NOMO-1 treated with dmso at 0.1 percent for 144 hours (cell line): ENCODE measurements at regions not wholly inside any gene's neighbourhood (a gene's known extent, or its start where the extent isn't known, plus 50 kb on each side); places are given as distances from the start of the nearest gene placed in this dataset.
"Not testable (repeated sequence)": the region's sequence is repeated elsewhere in the genome, so short reads cannot be mapped to it uniquely, and the experiment has no call there.

Source experiments
- DNase-seq: peaks from one replicate; lab custom pipeline; 2025; ENCODE audit not compliant: unreplicated experiment; lab: John Stamatoyannopoulos, UW

DNA sequence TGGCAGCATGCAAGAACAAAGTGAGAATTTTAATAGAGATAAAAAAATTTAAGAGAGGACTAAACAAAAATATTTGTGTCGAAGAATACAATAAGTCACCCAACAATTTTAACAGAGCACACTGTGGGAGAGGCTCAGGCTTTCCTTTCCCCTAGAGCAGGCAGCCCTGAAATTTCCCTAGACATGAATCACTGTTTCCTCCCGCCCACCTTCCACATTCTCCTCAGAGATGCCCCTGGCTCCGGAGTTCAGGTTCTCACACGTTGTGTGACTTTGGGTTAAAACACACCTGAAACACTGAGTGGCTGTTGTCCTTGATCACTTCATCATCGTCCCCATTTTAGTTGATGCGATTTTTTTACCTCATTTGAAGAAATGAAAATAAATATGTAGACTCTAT, 1231.1 kb downstream of the TMEM121 start:
- DNase-seq: not testable (repeated sequence)

DNA sequence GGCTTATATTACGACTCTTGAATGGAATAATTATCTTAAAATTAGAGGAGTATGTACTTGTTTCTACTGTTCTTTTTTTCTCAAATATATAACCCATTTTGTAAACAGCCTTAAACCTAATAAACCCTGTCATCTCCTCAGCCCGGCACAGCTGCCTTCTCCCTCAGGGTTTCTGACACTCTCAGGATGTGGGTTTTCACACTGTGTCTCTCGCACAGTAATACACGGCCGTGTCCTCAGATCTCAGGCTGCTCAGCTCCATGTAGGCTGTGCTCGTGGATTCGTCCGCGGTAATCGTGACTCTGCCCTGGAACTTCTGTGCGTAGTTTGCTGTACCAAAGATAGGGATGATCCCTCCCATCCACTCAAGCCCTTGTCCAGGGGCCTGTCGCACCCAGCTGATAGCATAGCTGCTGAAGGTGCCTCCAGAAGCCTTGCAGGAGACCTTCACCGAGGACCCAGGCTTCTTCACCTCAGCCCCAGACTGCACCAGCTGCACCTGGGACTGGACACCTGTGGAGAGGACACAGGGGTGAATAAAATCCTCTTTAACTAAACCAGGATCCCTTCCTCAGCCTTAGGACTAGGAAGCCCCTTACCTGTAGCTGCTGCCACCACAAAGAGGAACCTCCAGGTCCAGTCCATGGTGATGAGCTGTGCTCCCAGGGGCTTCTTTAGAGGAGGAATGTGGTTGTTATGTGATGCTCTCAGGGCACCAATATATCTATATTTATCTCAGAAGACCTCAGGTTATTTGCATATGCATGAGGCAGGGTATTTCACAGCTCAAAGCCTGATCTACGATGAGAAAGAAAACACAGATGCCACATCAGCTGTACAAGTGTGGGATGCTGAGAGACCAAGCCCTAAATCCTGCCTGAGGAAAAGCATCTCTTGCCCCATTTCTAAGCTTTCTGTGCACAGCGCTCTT, 1235.8 kb downstream of the TMEM121 start:
- not testable (repeated sequence) for DNase-seq

DNA sequence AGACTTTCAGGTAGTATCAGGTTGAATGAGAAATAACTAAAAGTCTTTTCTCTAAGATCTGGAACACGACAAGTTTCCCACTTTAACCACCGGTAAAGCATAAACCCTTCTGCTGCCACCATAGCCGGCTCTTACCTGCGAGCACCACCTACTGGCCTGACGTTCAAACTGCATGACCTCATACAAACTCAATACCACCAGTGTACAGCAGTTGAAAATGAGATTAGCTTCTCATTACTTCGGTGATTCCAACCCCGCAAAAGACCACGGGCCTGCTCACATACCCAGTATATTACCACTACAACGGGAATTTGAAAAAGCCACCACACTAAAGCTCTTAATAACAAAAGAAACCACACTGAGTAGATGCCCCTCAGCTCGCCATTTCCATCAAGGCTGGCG, 1238.6 kb downstream of the TMEM121 start:
- not testable (repeated sequence) for DNase-seq

DNA sequence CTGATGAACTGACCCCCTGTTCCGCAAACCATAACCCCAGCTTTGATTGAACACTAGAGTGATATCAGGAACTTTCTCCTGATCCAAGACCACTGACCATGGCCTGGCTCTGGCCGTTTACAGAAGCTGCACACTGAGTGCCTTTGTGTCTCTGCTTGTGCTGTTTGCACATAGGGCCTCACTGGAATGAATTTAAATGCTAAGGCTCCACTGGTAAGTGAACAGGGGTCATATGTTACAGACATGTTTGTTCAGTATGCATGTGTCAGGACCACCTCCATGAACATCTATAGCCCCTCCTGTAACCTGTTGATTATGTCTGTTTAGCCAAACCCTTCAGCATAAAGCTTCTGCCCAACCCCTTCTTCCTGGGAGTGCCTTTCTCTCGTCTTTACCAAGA, 1239.8 kb downstream of the TMEM121 start:
- no peak for DNase-seq

DNA sequence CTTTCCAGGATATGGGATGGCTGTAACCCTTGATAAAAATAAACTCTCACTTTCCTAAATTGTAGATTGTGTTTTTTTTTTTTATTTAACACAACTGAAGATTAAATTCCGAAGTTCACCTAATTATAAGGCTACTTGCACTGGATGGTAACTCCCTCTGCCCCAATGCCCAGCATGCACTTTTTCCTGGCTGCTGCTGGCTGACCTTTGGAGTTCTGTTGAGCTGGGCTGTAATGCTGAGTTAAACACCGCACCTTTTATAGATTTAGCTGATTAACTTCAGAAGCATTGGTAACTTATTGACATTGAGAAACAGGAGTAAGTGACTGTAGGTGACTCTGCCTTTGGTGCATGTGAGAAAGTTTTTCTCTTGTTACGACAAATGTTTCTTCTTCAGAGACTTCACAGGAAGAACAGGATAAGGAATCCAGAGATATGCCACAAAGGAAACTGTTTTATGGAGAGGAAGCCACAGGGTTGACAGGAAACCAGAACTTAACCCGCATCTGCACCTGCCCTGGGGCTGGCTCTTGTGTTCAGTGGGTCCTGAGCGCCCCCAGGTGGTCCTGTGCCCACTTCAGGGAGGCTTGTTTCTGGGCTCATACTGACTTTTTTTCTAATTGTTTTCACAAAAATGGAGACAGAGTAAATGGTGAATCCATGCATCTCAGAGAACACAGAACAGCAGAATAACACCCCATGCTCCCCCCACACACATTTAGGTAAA, 1240.3 kb downstream of the TMEM121 start:
- DNase-seq: not testable (repeated sequence)

DNA sequence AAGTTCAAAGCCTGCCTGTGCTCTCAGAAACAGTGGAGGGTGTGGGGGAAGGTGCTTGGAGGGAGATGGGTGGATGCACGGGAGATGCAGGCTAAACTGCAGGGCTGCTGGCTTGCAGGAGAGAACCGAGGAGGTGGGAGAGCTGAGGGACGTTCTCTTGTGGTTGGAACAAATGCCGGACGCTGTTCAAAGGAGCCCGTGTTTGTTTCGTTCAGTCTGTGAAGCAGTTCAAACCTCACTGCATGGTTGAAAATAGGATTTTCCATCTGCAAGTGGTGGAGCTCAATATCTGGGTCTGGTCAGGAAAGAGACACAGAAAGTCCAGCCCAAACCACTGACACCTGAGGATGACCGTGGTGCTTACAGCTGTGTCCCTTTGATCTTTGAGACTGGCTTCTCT, 1241.8 kb downstream of the TMEM121 start:
- not testable (repeated sequence) for DNase-seq

DNA sequence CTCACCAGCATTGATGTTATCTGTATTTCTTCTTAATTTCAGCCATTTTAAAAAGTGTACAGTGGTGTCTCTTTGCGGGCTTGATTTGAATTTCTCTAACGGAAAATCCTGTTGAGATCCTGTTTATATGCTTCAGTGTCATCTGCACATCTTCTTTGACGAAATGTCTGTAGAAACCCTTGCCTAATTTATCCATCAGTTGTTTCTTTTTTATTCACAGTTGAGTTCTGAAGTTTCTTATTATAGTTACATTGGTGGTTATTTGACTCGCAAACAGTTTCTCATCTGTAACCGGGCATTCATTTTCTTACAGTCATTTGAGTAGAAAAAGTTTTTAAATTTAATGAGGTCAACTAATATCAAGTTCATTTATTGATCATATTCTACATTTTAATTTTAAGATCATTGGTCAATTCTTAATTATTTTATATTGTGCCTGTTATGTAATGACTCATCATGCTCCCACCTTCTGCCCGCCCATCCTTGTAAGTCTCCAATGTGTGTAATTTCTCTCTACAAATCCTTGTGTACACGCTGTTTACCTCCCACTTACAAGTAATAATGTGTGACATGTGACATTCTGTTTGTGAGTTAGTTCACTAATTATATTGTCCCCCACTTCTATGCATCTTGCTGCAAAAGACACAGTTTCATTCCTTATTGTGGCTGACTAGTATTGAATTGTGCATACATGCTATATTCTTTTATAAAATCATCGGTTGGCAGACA, 1242.8 kb downstream of the TMEM121 start:
- DNase-seq: not testable (repeated sequence)

DNA sequence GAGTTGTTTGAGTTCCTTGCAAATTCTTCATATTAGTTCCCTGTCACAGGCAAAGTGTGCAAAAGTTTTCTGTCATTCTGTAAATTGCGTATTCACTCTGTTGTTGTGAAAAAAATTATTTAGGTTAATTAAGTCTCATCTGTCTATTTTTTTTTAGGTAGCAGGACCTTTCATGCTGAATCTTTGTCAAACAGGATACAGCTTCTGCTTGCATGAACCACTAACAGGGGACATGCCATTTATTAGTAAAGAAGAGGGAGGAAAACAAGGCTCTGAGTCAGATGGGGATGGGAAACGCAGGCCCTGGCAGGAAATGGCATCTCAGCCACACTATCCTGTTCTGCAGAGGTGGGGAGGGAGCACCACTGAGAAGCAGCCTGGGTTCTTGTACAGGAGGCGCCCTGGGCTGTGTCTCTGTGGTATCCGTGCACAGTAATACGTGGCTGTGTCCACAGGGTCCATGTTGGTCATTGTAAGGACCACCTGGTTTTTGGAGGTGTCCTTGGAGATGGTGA, 1243.8 kb downstream of the TMEM121 start:
- not testable (repeated sequence) for DNase-seq

DNA sequence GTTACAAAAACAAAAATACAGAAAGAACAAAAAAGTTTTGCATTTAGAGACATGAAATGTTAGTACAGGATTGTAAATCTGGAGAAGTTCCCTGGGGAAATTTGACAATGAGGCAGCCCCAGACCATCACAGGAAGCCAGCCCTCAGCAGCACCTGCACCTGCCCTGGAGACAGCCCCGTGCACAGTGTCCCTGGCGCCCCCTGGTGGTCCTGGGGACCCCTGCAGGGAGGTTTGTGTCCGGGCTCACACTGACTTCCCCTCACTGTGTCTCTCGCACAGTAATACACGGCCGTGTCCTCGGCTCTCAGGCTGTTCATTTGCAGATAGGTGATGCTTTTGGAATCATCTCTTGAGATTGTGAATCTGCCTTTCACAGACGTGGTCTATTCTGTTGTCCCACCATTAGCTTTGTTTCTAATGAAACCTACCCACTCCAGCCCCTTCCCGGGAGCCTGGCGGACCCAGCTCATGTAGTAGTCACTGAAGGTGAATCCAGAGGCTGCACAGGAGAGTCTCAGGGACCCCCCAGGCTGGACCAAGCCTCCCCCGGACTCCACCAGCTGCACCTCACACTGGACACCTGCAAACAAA, 1248.6 kb downstream of the TMEM121 start:
- DNase-seq: not testable (repeated sequence)

DNA sequence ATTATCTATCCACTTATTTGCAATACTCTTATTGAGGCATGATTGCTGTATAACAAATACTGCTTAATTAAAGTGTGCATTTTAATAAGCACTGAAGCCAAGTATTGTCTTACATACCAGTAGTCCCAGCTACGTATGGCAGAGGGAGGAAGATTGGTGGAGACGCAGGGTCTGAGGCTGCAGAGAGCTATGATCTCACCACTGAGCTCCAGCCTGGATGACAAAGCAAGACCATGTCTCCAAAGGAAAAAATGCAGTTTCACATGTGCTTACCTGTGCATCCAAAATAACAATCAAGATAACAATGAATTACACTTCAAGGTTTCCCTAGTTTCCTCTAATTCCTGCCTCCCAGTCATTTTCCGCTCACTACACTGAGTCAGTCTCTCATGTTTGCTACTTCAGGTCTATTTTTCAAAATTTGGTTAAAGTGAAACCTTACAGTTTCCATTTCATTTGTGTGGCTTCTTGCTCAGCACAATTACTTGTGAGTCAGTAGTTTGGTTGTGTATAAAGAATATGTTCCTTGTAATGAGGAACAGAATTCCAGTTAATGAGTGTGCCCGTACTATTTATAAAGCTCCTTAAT, 1250.1 kb downstream of the TMEM121 start:
- no peak for DNase-seq

DNA sequence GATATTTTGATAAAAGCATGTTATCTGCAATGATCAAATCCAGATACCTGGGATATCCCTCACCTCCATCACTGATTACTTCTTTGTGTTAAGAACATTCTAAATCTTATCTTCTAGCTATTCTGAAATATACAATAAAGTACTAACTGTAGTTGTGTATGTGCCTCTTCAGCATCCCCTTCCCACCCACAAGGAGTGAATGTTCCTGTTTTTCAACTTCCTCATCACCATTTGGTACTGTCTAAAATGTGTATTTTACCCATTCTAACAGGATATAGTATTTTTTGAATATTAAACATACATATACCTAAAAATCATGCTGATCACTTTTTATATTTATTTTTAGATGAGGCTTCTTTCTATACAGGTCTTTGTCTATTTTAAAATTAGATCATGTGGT, 1252.6 kb downstream of the TMEM121 start:
- no peak for DNase-seq

DNA sequence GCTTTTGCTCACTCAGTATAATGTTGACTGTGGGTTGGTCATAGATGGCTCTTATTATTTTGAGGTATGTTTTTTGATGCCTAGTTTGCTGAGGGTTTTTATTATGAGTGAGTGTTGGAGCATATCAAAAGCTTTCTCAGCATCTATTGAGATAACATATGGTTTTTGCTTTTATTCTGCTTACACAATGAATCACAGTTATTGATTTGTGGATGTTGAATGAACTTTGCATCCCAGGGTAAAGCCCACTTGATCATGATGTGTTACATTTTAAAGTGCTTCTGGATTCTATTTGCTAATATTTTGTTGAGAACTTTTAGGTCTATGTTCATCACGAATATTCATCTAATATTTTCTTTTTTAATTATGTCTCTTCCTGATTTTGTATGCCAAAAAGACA, 1260.3 kb downstream of the TMEM121 start:
- DNase-seq: no peak

DNA sequence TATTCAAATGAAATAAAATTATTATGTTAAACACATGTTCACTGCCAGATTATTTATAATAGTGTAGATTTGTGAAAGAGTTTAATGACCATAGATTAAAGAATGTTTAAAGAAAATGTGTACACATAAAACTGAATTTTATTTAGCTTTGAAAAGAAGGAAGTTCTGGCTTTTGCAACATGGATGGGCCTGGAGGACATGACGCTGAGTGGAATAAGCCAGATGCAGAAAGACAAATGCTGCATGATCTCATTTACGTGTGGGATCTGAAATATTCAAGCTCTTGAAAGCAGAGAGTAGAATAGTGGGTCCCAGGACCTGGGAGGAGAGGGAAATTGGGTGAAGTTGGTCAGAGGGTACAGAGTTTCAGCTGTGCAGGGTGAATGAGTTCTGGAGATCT, 1261.2 kb downstream of the TMEM121 start:
- no peak for DNase-seq

DNA sequence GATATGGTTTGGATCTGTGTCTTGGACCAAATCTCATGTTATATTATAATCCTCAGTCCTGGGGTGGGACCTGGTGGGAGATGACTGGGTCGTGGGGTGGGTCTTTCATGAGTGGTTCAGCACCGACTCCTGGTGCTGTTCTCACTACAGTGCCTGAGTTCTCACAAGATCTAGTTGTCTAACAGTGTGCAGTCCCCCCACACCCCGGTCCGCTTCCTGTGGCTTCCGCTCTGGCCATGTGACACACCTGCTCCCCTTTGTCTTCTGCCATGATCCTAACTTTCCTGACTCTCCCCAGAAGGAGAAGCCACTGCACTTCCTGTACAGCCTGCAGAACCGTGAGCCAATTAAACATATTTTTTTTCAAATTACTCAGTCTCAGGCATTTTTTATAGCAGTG, 1262.2 kb downstream of the TMEM121 start:
- DNase-seq: no peak

DNA sequence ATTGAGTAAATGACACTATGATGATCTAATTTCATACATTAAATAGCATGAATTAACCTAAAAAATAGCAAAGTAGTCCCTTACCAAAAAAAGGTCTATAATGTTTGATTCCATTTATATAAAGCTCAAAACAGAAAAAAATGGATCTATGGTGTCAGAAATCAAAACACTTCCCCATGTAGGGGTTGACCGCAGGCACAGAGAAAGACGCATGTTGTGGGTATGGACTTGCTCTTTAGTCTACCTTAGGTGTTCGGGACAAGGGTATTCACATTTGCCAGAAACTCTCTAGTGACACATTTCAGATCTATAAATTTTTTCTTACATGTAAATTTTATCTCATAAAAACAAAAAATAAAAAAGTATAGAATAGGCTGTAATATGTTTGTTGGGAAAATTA, 1262.9 kb downstream of the TMEM121 start:
- no peak for DNase-seq

DNA sequence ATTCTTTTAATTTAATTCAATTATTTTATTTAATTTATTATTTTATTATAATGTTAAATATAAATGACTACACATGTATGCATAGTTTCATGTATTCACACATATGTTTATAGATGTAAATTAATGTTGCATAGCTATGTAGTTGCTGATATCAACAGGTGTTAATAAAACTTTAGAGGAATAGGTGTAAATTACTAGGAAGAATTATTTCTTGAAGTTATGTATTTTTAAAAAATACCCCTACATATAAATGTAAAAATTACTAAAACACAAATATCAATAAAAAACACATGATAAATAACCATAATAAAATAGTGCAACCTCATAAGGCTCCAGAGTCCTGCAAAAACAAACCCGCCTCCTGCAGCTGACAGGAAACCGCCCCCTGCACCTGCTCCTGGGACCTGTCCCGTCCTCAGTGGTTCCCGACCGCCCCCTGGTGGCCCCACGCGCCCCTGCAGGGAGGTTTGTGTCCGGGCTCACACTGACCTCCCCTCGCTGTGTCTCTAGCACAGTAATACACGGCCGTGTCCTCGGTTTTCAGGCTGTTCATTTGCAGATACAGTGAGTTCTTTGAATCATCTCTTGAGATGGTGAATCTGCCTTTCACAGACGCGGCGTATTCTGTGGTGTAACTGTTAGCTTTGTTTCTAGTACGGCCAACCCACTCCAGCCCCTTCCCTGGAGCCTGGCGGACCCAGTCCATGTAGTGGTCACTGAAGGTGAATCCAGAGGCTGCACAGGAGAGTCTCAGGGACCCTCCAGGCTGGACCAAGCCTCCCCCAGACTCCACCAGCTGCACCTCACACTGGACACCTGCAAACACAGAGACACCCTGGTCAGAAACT, 1264.0 kb downstream of the TMEM121 start:
- peak; percentile 19 for DNase-seq

DNA sequence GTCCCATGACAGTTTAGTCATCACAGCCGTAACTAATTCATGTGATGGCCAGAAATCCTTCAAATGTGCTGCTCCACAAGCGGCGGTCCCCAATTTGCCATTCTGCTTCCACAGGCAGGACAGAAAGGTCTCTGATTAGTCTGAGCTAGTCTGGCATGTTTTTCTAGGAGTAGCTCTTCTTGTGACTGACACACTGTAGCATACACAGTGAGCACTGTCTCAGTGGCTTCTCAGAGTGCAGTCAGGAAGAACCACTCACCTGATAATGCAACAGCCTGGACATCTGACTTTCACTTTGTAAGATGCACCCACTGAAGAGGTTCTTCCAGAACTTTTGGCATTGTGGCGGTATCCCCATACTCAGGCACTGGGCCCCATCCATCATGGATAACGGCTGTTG, 1266.2 kb downstream of the TMEM121 start:
- DNase-seq: no peak

DNA sequence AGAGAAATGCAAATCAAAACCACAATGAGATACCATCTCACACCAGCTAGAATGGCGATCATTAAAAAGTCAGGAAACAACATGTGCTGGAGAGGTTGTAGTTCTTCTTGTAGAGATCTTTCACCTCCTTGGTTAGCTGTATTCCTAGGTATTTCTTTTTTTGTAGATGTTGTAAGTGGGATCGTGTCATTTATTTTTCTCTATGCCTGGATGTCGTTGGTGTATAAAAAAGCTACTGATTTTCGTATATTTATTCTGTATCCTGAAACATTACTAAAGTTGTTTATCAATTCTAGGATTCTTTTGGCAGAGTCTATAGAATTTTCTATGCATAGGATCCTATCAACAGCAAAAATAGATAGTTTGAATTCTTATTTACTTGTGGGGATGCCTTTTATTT, 1271.8 kb downstream of the TMEM121 start:
- not testable (repeated sequence) for DNase-seq
